ENCODE measurements at regions not wholly inside any gene's neighbourhood (a gene's known extent, or its start where the extent isn't known, plus 50 kb on each side); places are given as distances from the start of the nearest gene placed in this dataset.
"Not testable (repeated sequence)": the region's sequence is repeated elsewhere in the genome, so short reads cannot be mapped to it uniquely, and the experiment has no call there.

GRCh38 chr15:62515696-62516395 lies 350.8 kb upstream of the C2CD4B start:
- no peak for TF ChIP-seq ZNF274 (IDR thresholded peaks at IDR 0.05; ENCODE audit: low read depth, low read length)
- no peak overlapping the region for H3K4me3 ChIP-seq (ENCODE audit: low read length)

- TF ChIP-seq ZNF274 (IDR thresholded peaks at IDR 0.05; ENCODE audit: low read depth, low read length) = no peak
- H3K4me3 ChIP-seq (ENCODE audit: low read length) = no peak overlapping the region
Measured at GRCh38 chr15:62517541-62517940, 352.5 kb upstream of the C2CD4B start.

- H3K4me3 ChIP-seq (ENCODE audit: low read length) = not testable (repeated sequence)
Measured at GRCh38 chr15:62518666-62519065, 353.6 kb upstream of the C2CD4B start.

- TF ChIP-seq ZNF274 (IDR thresholded peaks at IDR 0.05; ENCODE audit: low read depth, low read length) = no peak
- H3K4me3 ChIP-seq (ENCODE audit: low read length) = no peak overlapping the region
Measured at GRCh38 chr15:62519900-62520299, 354.8 kb upstream of the C2CD4B start.

- TF ChIP-seq ZNF274 (IDR thresholded peaks at IDR 0.05; ENCODE audit: low read depth, low read length) = no peak
- H3K4me3 ChIP-seq (ENCODE audit: low read length) = no peak overlapping the region
Measured at GRCh38 chr15:62520887-62521286, 355.8 kb upstream of the C2CD4B start.

GRCh38 chr15:62521396-62521795 lies 356.3 kb upstream of the C2CD4B start:
- H3K4me3 ChIP-seq (ENCODE audit: low read length) = no peak overlapping the region
- TF ChIP-seq ZNF274 (IDR thresholded peaks at IDR 0.05; ENCODE audit: low read depth, low read length) = no peak

GRCh38 chr15:62524848-62525247 lies 359.8 kb upstream of the C2CD4B start:
- H3K4me3 ChIP-seq (ENCODE audit: low read length) = no peak overlapping the region
- TF ChIP-seq ZNF274 (IDR thresholded peaks at IDR 0.05; ENCODE audit: low read depth, low read length) = no peak

GRCh38 chr15:62527387-62527786 lies 362.3 kb upstream of the C2CD4B start:
- TF ChIP-seq ZNF274 (IDR thresholded peaks at IDR 0.05; ENCODE audit: low read depth, low read length) = no peak
- no peak overlapping the region for H3K4me3 ChIP-seq (ENCODE audit: low read length)

GRCh38 chr15:62528505-62528904 lies 363.4 kb upstream of the C2CD4B start:
- no peak for TF ChIP-seq ZNF274 (IDR thresholded peaks at IDR 0.05; ENCODE audit: low read depth, low read length)
- H3K4me3 ChIP-seq (ENCODE audit: low read length) = no peak overlapping the region

- H3K4me3 ChIP-seq (ENCODE audit: low read length) = no peak overlapping the region
- TF ChIP-seq ZNF274 (IDR thresholded peaks at IDR 0.05; ENCODE audit: low read depth, low read length) = no peak
Measured at GRCh38 chr15:62532367-62532766, 367.3 kb upstream of the C2CD4B start.

GRCh38 chr15:62533687-62534086 lies 368.6 kb upstream of the C2CD4B start:
- H3K4me3 ChIP-seq (ENCODE audit: low read length) = no peak overlapping the region
- no peak for TF ChIP-seq ZNF274 (IDR thresholded peaks at IDR 0.05; ENCODE audit: low read depth, low read length)

GRCh38 chr15:62534996-62535395 lies 369.9 kb upstream of the C2CD4B start:
- no peak overlapping the region for H3K4me3 ChIP-seq (ENCODE audit: low read length)
- no peak for TF ChIP-seq ZNF274 (IDR thresholded peaks at IDR 0.05; ENCODE audit: low read depth, low read length)

GRCh38 chr15:62539236-62539635 lies 374.2 kb upstream of the C2CD4B start:
- H3K4me3 ChIP-seq (ENCODE audit: low read length) = no peak overlapping the region
- no peak for TF ChIP-seq ZNF274 (IDR thresholded peaks at IDR 0.05; ENCODE audit: low read depth, low read length)

- no peak overlapping the region for H3K4me3 ChIP-seq (ENCODE audit: low read length)
- TF ChIP-seq ZNF274 (IDR thresholded peaks at IDR 0.05; ENCODE audit: low read depth, low read length) = no peak
Measured at GRCh38 chr15:62541250-62541649, 376.2 kb upstream of the C2CD4B start.

GRCh38 chr15:62541846-62542245 lies 376.8 kb upstream of the C2CD4B start:
- no peak for TF ChIP-seq ZNF274 (IDR thresholded peaks at IDR 0.05; ENCODE audit: low read depth, low read length)
- no peak overlapping the region for H3K4me3 ChIP-seq (ENCODE audit: low read length)

GRCh38 chr15:62544446-62544845 lies 379.4 kb upstream of the C2CD4B start:
- TF ChIP-seq ZNF274 (IDR thresholded peaks at IDR 0.05; ENCODE audit: low read depth, low read length) = no peak
- H3K4me3 ChIP-seq (ENCODE audit: low read length) = no peak overlapping the region
